ENCODE measurements at regions not wholly inside any gene's neighbourhood (a gene's known extent, or its start where the extent isn't known, plus 50 kb on each side); places are given as distances from the start of the nearest gene placed in this dataset.
"Not testable (repeated sequence)": the region's sequence is repeated elsewhere in the genome, so short reads cannot be mapped to it uniquely, and the experiment has no call there.

GRCh38 chr13:75180805-75181455 lies 301.0 kb downstream of the TBC1D4 start:
- no peak for DNase-seq (ENCODE audit: low read depth in 1 of 2, low spot score in 1 of 2)

GRCh38 chr13:75178436-75178835 lies 303.5 kb downstream of the TBC1D4 start:
- DNase-seq (ENCODE audit: low read depth in 1 of 2, low spot score in 1 of 2), result no peak

- DNase-seq (ENCODE audit: low read depth in 1 of 2, low spot score in 1 of 2), result no peak
Measured at GRCh38 chr13:75175575-75175974, 306.4 kb downstream of the TBC1D4 start.

GRCh38 chr13:75175097-75175496 lies 306.9 kb downstream of the TBC1D4 start:
- not testable (repeated sequence) for DNase-seq (ENCODE audit: low read depth in 1 of 2, low spot score in 1 of 2)

- DNase-seq (ENCODE audit: low read depth in 1 of 2, low spot score in 1 of 2), result no peak
Measured at GRCh38 chr13:75174481-75174880, 307.5 kb downstream of the TBC1D4 start.

- DNase-seq (ENCODE audit: low read depth in 1 of 2, low spot score in 1 of 2), result no peak
Measured at GRCh38 chr13:75173457-75174356, 308.3 kb downstream of the TBC1D4 start.

GRCh38 chr13:75170311-75170710 lies 311.7 kb downstream of the TBC1D4 start:
- no peak for DNase-seq (ENCODE audit: low read depth in 1 of 2, low spot score in 1 of 2)

- no peak for DNase-seq (ENCODE audit: low read depth in 1 of 2, low spot score in 1 of 2)
Measured at GRCh38 chr13:75165543-75166230, 316.3 kb downstream of the TBC1D4 start.

GRCh38 chr13:75161804-75162203 lies 320.2 kb downstream of the TBC1D4 start:
- no peak for DNase-seq (ENCODE audit: low read depth in 1 of 2, low spot score in 1 of 2)

- no peak for DNase-seq (ENCODE audit: low read depth in 1 of 2, low spot score in 1 of 2)
Measured at GRCh38 chr13:75160984-75161383, 321.0 kb downstream of the TBC1D4 start.

GRCh38 chr13:75154331-75154730 lies 327.6 kb downstream of the TBC1D4 start:
- no peak for DNase-seq (ENCODE audit: low read depth in 1 of 2, low spot score in 1 of 2)

GRCh38 chr13:75153834-75154233 lies 328.1 kb downstream of the TBC1D4 start:
- no peak for DNase-seq (ENCODE audit: low read depth in 1 of 2, low spot score in 1 of 2)

- DNase-seq (ENCODE audit: low read depth in 1 of 2, low spot score in 1 of 2), result no peak
Measured at GRCh38 chr13:75153386-75153785, 328.6 kb downstream of the TBC1D4 start.

- DNase-seq (ENCODE audit: low read depth in 1 of 2, low spot score in 1 of 2), result no peak
Measured at GRCh38 chr13:75151081-75151643, 330.8 kb downstream of the TBC1D4 start.

GRCh38 chr13:75149776-75150175 lies 332.2 kb downstream of the TBC1D4 start:
- no peak for DNase-seq (ENCODE audit: low read depth in 1 of 2, low spot score in 1 of 2)

- DNase-seq (ENCODE audit: low read depth in 1 of 2, low spot score in 1 of 2), result no peak
Measured at GRCh38 chr13:75147946-75148345, 334.0 kb downstream of the TBC1D4 start.

- DNase-seq (ENCODE audit: low read depth in 1 of 2, low spot score in 1 of 2), result no peak
Measured at GRCh38 chr13:75146436-75146835, 335.5 kb downstream of the TBC1D4 start.

- DNase-seq (ENCODE audit: low read depth in 1 of 2, low spot score in 1 of 2), result no peak
Measured at GRCh38 chr13:75145927-75146326, 336.0 kb downstream of the TBC1D4 start.

- no peak for DNase-seq (ENCODE audit: low read depth in 1 of 2, low spot score in 1 of 2)
Measured at GRCh38 chr13:75139291-75139690, 342.7 kb downstream of the TBC1D4 start.

GRCh38 chr13:75137911-75138571 lies 343.9 kb downstream of the TBC1D4 start:
- DNase-seq (ENCODE audit: low read depth in 1 of 2, low spot score in 1 of 2), result no peak

GRCh38 chr13:75136151-75136550 lies 345.8 kb downstream of the TBC1D4 start:
- DNase-seq (ENCODE audit: low read depth in 1 of 2, low spot score in 1 of 2), result no peak

All from activated CD4-positive, alpha-beta T cell treated with anti-CD3 and anti-CD28 coated beads, Interleukin-2, amount 50 U/mL, for 24 hours (primary cell).